Thoracic aorta (tissue), 2 donors: ENCODE measurements at regions not wholly inside any gene's neighbourhood (a gene's known extent, or its start where the extent isn't known, plus 50 kb on each side); places are given as distances from the start of the nearest gene placed in this dataset.

Experiments used
- ATAC-seq: fragments of 150-250 bp; one replicate; pipeline ENCODE4 v1.8.0; 2017; ENCODE audit warnings: low read depth; ENCODE audit not compliant: insufficient number of reproducible peaks, low FRiP score
- DNase-seq: peaks from one replicate; pipeline ENCODE4 v3.0.0-alpha.2; 2020; ENCODE audit warnings: low spot score
- H3K27ac ChIP-seq, 2 donors: fragments of 200-600 bp; sonication (generic); 1 replicate in 1 of 2; 2 replicates in 1 of 2; pipeline ENCODE4 v1.5.1; 2016; ENCODE audit warnings: mild to moderate bottlenecking in 2 of 2, moderate library complexity in 2 of 2
- H3K27me3 ChIP-seq: fragments of 200-600 bp; sonication (generic); replicated peaks from 2 replicates; pipeline ENCODE4 v1.6.0; 2016; ENCODE audit warnings: mild to moderate bottlenecking; ENCODE audit not compliant: insufficient read depth
- H3K36me3 ChIP-seq: fragments of 200-600 bp; sonication (generic); one replicate; pipeline ENCODE4 v1.5.1; 2016
- H3K4me1 ChIP-seq, 2 donors: fragments of 200-600 bp; sonication (generic); 1 replicate in 1 of 2; 2 replicates in 1 of 2; pipeline versions ENCODE4 v1.5.1 to v1.6.0; 2016; ENCODE audit warnings: low read depth in 2 of 2, mild to moderate bottlenecking in 1 of 2; ENCODE audit not compliant: control insufficient read depth in 1 of 2
- H3K4me3 ChIP-seq: fragments of 200-600 bp; sonication (generic); 2 replicates; pipeline ENCODE4 v1.5.1; 2016; ENCODE audit warnings: mild to moderate bottlenecking
- H3K9me3 ChIP-seq: fragments of 200-600 bp; sonication (generic); 2 replicates; pipeline ENCODE4 v1.5.1; 2016
- TF ChIP-seq, protein P1 (sequence below): fragments of 200-600 bp; sonication (generic); IDR thresholded peaks from one replicate; pipeline ENCODE4 v1.5.1; 2019; ENCODE audit warnings: antibody characterized with exemption

DNA sequence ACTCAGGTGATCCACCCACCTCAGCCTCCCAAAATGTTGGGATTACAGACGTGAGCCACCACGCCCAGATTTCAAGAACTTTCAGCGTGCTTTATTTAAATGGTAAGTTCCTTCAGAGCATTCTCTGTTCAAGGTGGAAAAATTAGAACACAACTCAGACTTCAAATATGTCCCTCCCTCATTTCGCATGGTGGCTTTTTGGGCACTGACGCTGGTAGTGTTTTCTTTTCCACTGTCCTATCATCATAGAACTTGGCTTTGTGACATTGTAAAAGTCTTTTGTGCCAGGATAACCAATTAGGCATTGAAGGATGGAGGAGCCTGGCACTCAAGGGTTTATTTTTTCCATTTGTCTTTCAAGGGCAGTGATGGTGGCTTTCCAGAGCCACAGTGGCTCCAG is 190.8 kb downstream of the NUAK1 start:
- TF ChIP-seq, protein P1, sequence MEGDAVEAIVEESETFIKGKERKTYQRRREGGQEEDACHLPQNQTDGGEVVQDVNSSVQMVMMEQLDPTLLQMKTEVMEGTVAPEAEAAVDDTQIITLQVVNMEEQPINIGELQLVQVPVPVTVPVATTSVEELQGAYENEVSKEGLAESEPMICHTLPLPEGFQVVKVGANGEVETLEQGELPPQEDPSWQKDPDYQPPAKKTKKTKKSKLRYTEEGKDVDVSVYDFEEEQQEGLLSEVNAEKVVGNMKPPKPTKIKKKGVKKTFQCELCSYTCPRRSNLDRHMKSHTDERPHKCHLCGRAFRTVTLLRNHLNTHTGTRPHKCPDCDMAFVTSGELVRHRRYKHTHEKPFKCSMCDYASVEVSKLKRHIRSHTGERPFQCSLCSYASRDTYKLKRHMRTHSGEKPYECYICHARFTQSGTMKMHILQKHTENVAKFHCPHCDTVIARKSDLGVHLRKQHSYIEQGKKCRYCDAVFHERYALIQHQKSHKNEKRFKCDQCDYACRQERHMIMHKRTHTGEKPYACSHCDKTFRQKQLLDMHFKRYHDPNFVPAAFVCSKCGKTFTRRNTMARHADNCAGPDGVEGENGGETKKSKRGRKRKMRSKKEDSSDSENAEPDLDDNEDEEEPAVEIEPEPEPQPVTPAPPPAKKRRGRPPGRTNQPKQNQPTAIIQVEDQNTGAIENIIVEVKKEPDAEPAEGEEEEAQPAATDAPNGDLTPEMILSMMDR, result no peak
- Histone ChIP-seq H3K36me3 (no peaks in the 10 kb centered on the region), H3K9me3 (no peaks in the 10 kb centered on the region), H3K27ac (peak overlapping the region; percentile 67 to 80), H3K27me3 (no peaks in the 10 kb centered on the region), H3K4me1 (peaks cover 6 to 28% of the 10 kb centered on the region in 2 donors), H3K4me3 (no peak overlapping the region)
- DNase-seq, result no peak
- peak; percentile 87 for ATAC-seq

DNA sequence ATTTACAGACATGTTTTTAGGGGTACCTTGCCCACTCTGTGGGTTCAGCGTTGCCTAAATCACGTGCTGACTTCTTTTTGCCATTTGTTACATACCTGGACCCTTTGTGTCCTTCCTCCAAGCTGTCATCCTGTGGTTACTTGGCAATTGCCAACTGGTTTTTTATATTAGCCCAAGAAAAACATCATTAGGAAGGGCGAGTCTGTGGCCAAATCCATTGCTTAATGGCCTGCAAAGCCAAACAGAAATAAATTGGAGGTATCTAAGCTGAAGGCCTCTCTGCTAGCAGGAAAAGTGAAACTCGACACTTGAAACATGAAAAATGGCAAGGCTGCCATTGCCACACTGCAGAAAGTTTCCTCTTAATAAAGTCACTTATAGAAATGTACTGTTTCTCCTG is 190.4 kb downstream of the NUAK1 start:
- peak; percentile 9 for DNase-seq
- H3K36me3 ChIP-seq, result no peaks in the 10 kb centered on the region
- peaks cover 6 to 28% of the 10 kb centered on the region in 2 donors for H3K4me1 ChIP-seq
- H3K4me3 ChIP-seq, result no peak overlapping the region
- no peaks in the 10 kb centered on the region for H3K27me3 ChIP-seq
- TF ChIP-seq, protein P1, result no peak
- no peaks in the 10 kb centered on the region for H3K9me3 ChIP-seq
- H3K27ac ChIP-seq, result peak overlapping the region; percentile 67 to 80
- ATAC-seq, result peak; percentile 53

DNA sequence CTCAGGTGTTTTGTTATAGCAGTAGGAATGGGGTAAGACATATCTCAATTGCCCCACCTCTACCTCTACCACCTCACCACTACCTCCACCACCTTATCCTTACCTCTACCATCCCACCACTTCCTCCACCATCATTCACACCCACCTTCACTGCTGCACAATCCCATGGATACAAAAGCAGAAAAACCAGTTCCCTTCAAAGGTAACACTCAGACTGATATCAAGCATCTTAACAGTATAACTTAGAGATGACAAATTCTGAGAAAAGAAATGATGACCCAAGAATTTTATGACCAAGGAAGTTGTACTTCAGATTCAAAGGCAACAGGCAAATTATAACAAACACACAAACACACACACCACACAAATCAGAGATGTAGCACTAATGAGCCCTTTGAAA is 189.4 kb downstream of the NUAK1 start:
- Histone ChIP-seq H3K27me3 (no peaks in the 10 kb centered on the region), H3K4me3 (no peak overlapping the region), H3K36me3 (no peaks in the 10 kb centered on the region), H3K4me1 (peaks cover 6 to 28% of the 10 kb centered on the region in 2 donors), H3K27ac (peak overlapping the region; percentile 55 to 80), H3K9me3 (no peaks in the 10 kb centered on the region)
- TF ChIP-seq, protein P1, result no peak
- DNase-seq, result no peak
- ATAC-seq, result no peak

DNA sequence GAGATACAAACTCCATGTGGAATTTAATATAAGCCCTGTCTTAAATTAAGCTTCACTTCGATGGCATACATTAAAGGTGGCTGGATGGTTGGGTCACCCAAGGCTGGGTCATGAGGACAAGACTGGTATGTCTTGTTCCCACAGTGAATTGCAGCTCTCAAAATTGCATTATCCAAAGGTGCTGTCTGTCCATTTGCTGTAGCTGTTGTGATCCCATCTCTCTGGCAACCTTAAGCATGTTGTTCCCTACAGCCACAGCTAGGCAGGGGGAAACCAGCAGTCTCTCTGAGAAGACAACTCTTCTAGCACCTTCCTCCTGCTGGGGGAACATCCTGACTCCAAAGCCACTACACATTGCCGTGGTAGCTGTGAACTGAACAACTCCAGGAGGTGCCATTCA is 187.0 kb downstream of the NUAK1 start:
- H3K27me3 ChIP-seq, result no peaks in the 10 kb centered on the region
- peaks cover 6 to 38% of the 10 kb centered on the region in 2 donors for H3K4me1 ChIP-seq
- no peak for ATAC-seq
- no peaks in the 10 kb centered on the region for H3K36me3 ChIP-seq
- no peaks in the 10 kb centered on the region for H3K9me3 ChIP-seq
- no peak for DNase-seq
- H3K27ac ChIP-seq, result no peak overlapping the region
- no peak overlapping the region for H3K4me3 ChIP-seq
- TF ChIP-seq, protein P1, result no peak

DNA sequence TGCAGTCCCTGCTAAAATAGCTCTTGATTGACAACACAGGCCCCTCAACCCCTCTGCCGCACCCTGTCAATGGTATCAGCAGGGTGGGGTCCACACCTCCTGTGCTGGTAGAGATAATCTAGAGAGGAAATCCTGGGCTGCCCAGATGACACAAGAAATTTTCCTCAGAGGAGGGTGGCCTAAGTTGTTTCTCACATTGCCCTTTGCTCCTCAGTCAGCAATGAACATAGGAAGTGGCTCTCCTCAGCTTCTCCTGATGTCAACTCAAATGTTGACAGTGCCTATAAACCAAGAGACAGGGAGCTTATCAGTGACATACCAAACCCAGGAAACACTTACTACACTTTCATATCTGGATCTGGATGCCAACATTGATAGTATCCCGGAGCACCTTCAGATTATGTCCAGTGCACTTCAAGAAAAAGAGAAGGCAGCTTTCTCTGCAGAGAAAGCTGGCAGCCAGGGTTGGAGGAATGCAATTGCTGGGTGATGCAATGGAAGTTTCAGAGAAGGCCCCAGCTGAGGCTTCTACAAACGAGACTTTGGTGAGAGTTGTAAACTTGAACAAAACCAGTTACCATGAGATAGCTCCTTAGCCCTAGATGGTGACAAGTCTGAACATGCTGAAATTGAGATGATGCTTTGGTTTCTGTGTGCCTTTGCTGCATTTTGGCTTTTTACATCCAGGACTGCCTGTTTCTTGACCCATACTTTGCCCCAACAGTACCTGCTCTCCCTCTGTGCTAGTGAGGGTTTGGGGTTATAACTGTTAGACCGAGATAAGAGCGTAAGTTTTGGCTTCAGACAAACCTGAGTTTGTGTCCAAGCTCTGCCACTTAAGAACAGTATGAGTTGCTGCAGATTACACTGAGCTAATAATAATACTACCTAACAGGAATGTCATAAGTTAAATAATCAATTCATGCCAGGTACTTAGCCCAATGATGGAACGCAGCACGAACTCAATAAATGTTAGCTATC is 183.5 kb downstream of the NUAK1 start:
- no peaks in the 10 kb centered on the region for H3K36me3 ChIP-seq
- H3K4me3 ChIP-seq, result no peak overlapping the region
- H3K9me3 ChIP-seq, result no peaks in the 10 kb centered on the region
- H3K27ac ChIP-seq, result peak overlapping the region in 1 of 2 donors; percentile 18
- H3K4me1 ChIP-seq, result peaks cover 0 to 25% of the 10 kb centered on the region in 2 donors
- no peak for DNase-seq
- TF ChIP-seq, protein P1, result no peak
- ATAC-seq, result no peak
- no peaks in the 10 kb centered on the region for H3K27me3 ChIP-seq
